ENCODE measurements at regions not wholly inside any gene's neighbourhood (a gene's known extent, or its start where the extent isn't known, plus 50 kb on each side); places are given as distances from the start of the nearest gene placed in this dataset.

GRCh38 chrX:13115146-13115855, 70.9 kb upstream of the FAM9C start:
- Histone ChIP-seq H3K36me3 (ENCODE audit: control insufficient read depth in 4 of 4, insufficient read depth in 3 of 4, low read depth in 1 of 4, low read length in 3 of 4) (no peaks in the 10 kb centered on the region), H3K9me3 (ENCODE audit: control insufficient read depth in 4 of 4, low read length in 3 of 4) (no peaks in the 10 kb centered on the region), H3K9ac (ENCODE audit: low read depth in 1 of 2, low read length in 2 of 2) (no peak overlapping the region), H3K27me3 (ENCODE audit: control insufficient read depth in 4 of 4, insufficient read depth in 4 of 4, low read length in 3 of 4) (no peaks in the 10 kb centered on the region), H3K4me3 (ENCODE audit: low read depth in 1 of 3, low read length in 3 of 3) (no peak overlapping the region), H3K4me1 (ENCODE audit: control insufficient read depth in 4 of 4, insufficient read depth in 4 of 4, low read length in 3 of 4) (peaks cover 0 to 23% (median 19%) of the 10 kb centered on the region in 4 donors), H3K27ac (ENCODE audit: low read depth in 1 of 2, low read length in 2 of 2) (no peak overlapping the region)
- 51% methylated on average over 3 of the region's 3 CpGs for WGBS
- no peak for TF ChIP-seq GABPA (IDR thresholded peaks at IDR 0.05 in 1 of 2, conservative IDR thresholded peaks at IDR 0.05 in 1 of 2)
- no peak for TF ChIP-seq YY1 (IDR thresholded peaks at IDR 0.05)
- TF ChIP-seq HNF4G (IDR thresholded peaks at IDR 0.05) = no peak
- no peak for TF ChIP-seq FOXA1 (IDR thresholded peaks at IDR 0.05)
- no peak for TF ChIP-seq TAF1 (conservative IDR thresholded peaks at IDR 0.05)
- no peak for TF ChIP-seq SP1 (IDR thresholded peaks at IDR 0.05)
- no peak for TF ChIP-seq JUND (IDR thresholded peaks at IDR 0.05)
- no peak for TF ChIP-seq RAD21 (IDR thresholded peaks at IDR 0.05)
- no peak for TF ChIP-seq CTCF (IDR thresholded peaks at IDR 0.05; ENCODE audit: low read depth, low read length, missing input control)
- no peak for TF ChIP-seq FOXA2 (IDR thresholded peaks at IDR 0.05)
- TF ChIP-seq ATF3 (IDR thresholded peaks at IDR 0.05) = no peak
- TF ChIP-seq EGR1 (IDR thresholded peaks at IDR 0.05; ENCODE audit: low read depth in 2 of 2) = no peak
- no peak for TF ChIP-seq REST (IDR thresholded peaks at IDR 0.05)
- TF ChIP-seq MAX (IDR thresholded peaks at IDR 0.05) = no peak
- no peak for TF ChIP-seq RXRA (IDR thresholded peaks at IDR 0.05)
- TF ChIP-seq NR2F2 (IDR thresholded peaks at IDR 0.05) = no peak
- TF ChIP-seq HNF4A (conservative IDR thresholded peaks at IDR 0.05) = no peak
- TF ChIP-seq, protein P1, sequence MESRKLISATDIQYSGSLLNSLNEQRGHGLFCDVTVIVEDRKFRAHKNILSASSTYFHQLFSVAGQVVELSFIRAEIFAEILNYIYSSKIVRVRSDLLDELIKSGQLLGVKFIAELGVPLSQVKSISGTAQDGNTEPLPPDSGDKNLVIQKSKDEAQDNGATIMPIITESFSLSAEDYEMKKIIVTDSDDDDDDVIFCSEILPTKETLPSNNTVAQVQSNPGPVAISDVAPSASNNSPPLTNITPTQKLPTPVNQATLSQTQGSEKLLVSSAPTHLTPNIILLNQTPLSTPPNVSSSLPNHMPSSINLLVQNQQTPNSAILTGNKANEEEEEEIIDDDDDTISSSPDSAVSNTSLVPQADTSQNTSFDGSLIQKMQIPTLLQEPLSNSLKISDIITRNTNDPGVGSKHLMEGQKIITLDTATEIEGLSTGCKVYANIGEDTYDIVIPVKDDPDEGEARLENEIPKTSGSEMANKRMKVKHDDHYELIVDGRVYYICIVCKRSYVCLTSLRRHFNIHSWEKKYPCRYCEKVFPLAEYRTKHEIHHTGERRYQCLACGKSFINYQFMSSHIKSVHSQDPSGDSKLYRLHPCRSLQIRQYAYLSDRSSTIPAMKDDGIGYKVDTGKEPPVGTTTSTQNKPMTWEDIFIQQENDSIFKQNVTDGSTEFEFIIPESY (IDR thresholded peaks at IDR 0.05) = no peak
- DNase-seq (ENCODE audit: low spot score) = no peak

All from liver (tissue), 8 donors.